ENCODE measurements at regions not wholly inside any gene's neighbourhood (a gene's known extent, or its start where the extent isn't known, plus 50 kb on each side); places are given as distances from the start of the nearest gene placed in this dataset.

DNA sequence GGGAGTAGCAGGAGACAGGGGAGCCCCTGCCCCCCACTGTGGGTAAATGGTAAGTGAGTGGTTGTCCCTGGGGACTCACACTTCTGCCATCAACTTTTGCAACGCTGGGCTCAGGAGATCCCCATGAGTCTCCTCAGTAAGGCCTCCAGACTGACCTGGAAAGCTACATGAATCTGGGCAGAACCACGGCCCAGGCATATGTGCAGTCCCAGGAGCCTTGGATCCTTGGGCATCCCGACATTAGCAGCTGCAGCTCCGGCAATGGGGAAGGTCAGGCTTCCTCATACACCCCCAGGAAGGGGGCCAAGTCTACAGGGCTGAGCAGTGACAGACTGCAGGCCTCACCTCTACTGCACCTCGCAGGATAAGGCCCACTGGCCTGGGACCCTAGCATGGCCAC is 868.7 kb upstream of the ADGRL4 start:
- H3K27ac ChIP-seq = no peak overlapping the region
- H3K4me1 ChIP-seq = no peaks in the 10 kb centered on the region
- no peaks in the 10 kb centered on the region for H3K36me3 ChIP-seq
- ATAC-seq (peak in 1 of 4 donors; percentile 31), DNase-seq (no peak)
- TF ChIP-seq POLR2A (IDR thresholded peaks at IDR 0.05) (no peak), CTCF (IDR thresholded peaks at IDR 0.05) (no peak)
- intact Hi-C loops (cut with DNase I) = no loop called here
- no CpG with 5 or more reads among the region's 5 CpGs for WGBS (ENCODE audit: insufficient coverage, low coverage, low lambda C conversion rate, missing lambda C conversion rate)
- no peak overlapping the region for H3K4me3 ChIP-seq
- no peaks in the 10 kb centered on the region for H3K27me3 ChIP-seq
- no peaks in the 10 kb centered on the region for H3K9me3 ChIP-seq

GRCh38 chr1:79874289-79874688 is 867.8 kb upstream of the ADGRL4 start:
- Histone ChIP-seq H3K27me3 (no peaks in the 10 kb centered on the region), H3K27ac (no peak overlapping the region), H3K4me3 (no peak overlapping the region), H3K36me3 (no peaks in the 10 kb centered on the region), H3K9me3 (no peaks in the 10 kb centered on the region), H3K4me1 (no peaks in the 10 kb centered on the region)
- ATAC-seq (no peak), DNase-seq (no peak)
- WGBS (ENCODE audit: insufficient coverage, low coverage, low lambda C conversion rate, missing lambda C conversion rate) = 37% methylated on average over 3 of the region's 3 CpGs
- TF ChIP-seq POLR2A (IDR thresholded peaks at IDR 0.05) (no peak), CTCF (IDR thresholded peaks at IDR 0.05) (no peak)
- intact Hi-C loops (cut with DNase I) = no loop called here

DNA sequence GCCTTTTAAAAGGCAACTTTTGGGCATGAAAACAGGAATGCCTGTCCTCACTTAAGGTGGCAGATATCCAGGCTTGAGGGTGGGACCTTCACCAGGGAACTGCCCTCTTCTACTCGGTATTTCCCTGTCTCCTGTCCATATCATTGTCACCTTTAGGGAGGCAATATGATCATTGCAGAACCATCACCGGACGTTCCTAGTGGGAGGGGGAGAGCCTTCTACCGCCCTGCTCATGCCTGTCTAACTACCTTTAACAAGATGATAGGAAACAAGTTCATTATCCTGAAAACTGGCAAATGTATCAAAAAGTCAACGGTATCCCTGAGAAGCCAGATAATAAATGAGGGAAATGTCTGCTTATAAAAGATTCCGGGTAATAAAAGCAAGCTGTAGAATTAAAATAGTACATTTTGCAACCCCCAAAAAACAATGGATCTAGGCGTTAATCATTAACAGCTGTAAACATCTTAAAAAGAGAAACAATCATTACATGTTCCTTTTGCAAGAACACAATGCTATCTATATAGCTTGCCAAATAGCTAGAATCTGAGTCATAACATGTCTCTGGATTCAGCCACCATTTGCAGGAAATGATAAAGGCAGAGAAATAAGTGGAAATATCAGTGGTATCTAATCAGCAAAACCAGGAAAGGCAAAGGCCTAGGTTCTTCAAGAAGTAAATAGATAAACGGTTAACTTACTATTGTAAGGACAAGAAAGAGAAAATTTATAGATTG is 852.9 kb upstream of the ADGRL4 start:
- DNase-seq (no peak), ATAC-seq (peak in 3 of 4 donors; percentile 19 to 76 (median 43))
- intact Hi-C loops (cut with DNase I) = no loop called here
- 40% methylated on average over 8 of the region's 8 CpGs for WGBS (ENCODE audit: insufficient coverage, low coverage, low lambda C conversion rate, missing lambda C conversion rate)
- Histone ChIP-seq H3K9me3 (no peaks in the 10 kb centered on the region), H3K27me3 (no peaks in the 10 kb centered on the region), H3K4me3 (no peak overlapping the region), H3K36me3 (no peaks in the 10 kb centered on the region), H3K27ac (no peak overlapping the region), H3K4me1 (no peaks in the 10 kb centered on the region)
- TF ChIP-seq POLR2A (IDR thresholded peaks at IDR 0.05) = no peak
- no peak for TF ChIP-seq CTCF (IDR thresholded peaks at IDR 0.05)

- no peak overlapping the region for H3K27ac ChIP-seq
- H3K9me3 ChIP-seq = no peaks in the 10 kb centered on the region
- H3K4me1 ChIP-seq = no peaks in the 10 kb centered on the region
- TF ChIP-seq CTCF (IDR thresholded peaks at IDR 0.05) = no peak
- no peak for TF ChIP-seq POLR2A (IDR thresholded peaks at IDR 0.05)
- H3K27me3 ChIP-seq = no peaks in the 10 kb centered on the region
- intact Hi-C loops (cut with DNase I) = no loop called here
- no peak for DNase-seq
- 40% methylated on average over 3 of the region's 3 CpGs for WGBS (ENCODE audit: insufficient coverage, low coverage, low lambda C conversion rate, missing lambda C conversion rate)
- H3K4me3 ChIP-seq = no peak overlapping the region
- H3K36me3 ChIP-seq = no peaks in the 10 kb centered on the region
- ATAC-seq = no peak
These were observed 845.5 kb upstream of the ADGRL4 start for GRCh38 chr1:79852004-79852403.

Measured in right lobe of liver (tissue), 6 donors.